Gastroesophageal sphincter (tissue), 3 donors: ENCODE measurements at regions not wholly inside any gene's neighbourhood (a gene's known extent, or its start where the extent isn't known, plus 50 kb on each side); places are given as distances from the start of the nearest gene placed in this dataset.

ENCODE experiments used
- CTCF ChIP-seq, 4 experiments: fragments of 200-600 bp in 2 of 4; fragments of 450-650 bp in 2 of 4; sonication (generic) in 1 of 4; IDR thresholded peaks; one replicate each; pipeline ENCODE4 v1.5.1; 2017 to 2019; ENCODE audit warnings: antibody characterized with exemption in 4 of 4, mild to moderate bottlenecking in 2 of 4, moderate library complexity in 2 of 4
- EP300 ChIP-seq: sonication (generic); formaldehyde crosslinking; IDR thresholded peaks from one replicate; pipeline ENCODE4 v1.6.1; 2017; ENCODE audit warnings: antibody characterized with exemption, mild to moderate bottlenecking
- POLR2A ChIP-seq, 2 donors: fragments of 450-650 bp; IDR thresholded peaks; one replicate each; pipeline ENCODE4 v1.6.1; 2017; ENCODE audit warnings: antibody characterized with exemption in 2 of 2, mild to moderate bottlenecking in 2 of 2, moderate library complexity in 1 of 2
- POLR2AphosphoS5 ChIP-seq: sonication (generic); formaldehyde crosslinking; IDR thresholded peaks from one replicate; pipeline ENCODE4 v1.6.1; 2017; ENCODE audit warnings: antibody characterized with exemption

GRCh38 chr1:60341274-60341673 lies 267.7 kb upstream of the C1orf87 start:
- no peak for TF ChIP-seq CTCF (IDR thresholded peaks at IDR 0.05)
- no peak for TF ChIP-seq POLR2A (IDR thresholded peaks at IDR 0.05)
- TF ChIP-seq POLR2AphosphoS5, result no peak
- TF ChIP-seq EP300, result no peak
